GM12878 (cell line): ENCODE measurements at regions not wholly inside any gene's neighbourhood (a gene's known extent, or its start where the extent isn't known, plus 50 kb on each side); places are given as distances from the start of the nearest gene placed in this dataset.

Experiments
- ATAC-seq: fragments of 200-7000 bp; cut with Tn5 transposase; 3 replicates; pipeline ENCODE4 v1.9.1; 2020; ENCODE audit warnings: mild to moderate bottlenecking, moderate library complexity
- BruUV-seq: library from RNA; stranded (reverse); fragments of 400-500 nt; replicated peaks from 2 replicates; lab custom pipeline; 2021; lab: Mats Ljungman, UMichigan
- CTCF ChIA-PET: fragments of 300-600 bp; sonication (Branson Sonifier 250); formaldehyde crosslinking; extraction: SDS; loops from one replicate; lab custom pipeline; 2021; ENCODE audit warnings: inconsistent platforms; lab: Yijun Ruan, JAX
- POLR2A ChIA-PET: fragments of 350-600 bp; formaldehyde crosslinking; extraction: SDS; loops from one replicate; lab custom pipeline; 2021; ENCODE audit warnings: inconsistent platforms; lab: Charles Lee
- RAD21 ChIA-PET: fragments of 300-600 bp; sonication (Branson Sonifier 250); formaldehyde crosslinking; loops from one replicate; lab custom pipeline; 2023; ENCODE audit warnings: antibody characterized with exemption; ENCODE audit not compliant: unreplicated experiment; lab: Charles Lee
- SMC1A ChIA-PET: fragments of 300-600 bp; sonication (Branson Sonifier 250); formaldehyde crosslinking; loops from one replicate; lab custom pipeline; 2023; ENCODE audit not compliant: unreplicated experiment, uncharacterized antibody; lab: Charles Lee
- DNase-seq: peaks from one replicate; pipeline ENCODE4 v3.0.0-alpha.2; 2011; ENCODE audit warnings: low read depth, low spot score
- FAIRE-seq: peaks from 3 replicates; lab custom pipeline; 2011; peaks lifted over from hg19 to GRCh38; lab: Jason Lieb, UNC
- H2AFZ ChIP-seq: 2 replicates; pipeline ENCODE4 v1.6.0; 2011; ENCODE audit warnings: low read depth, low read length, control low read depth; ENCODE audit not compliant: control insufficient read depth
- H3K27ac ChIP-seq: 2 replicates; pipeline ENCODE4 v1.5.1; 2011; ENCODE audit warnings: control low read depth; ENCODE audit not compliant: control insufficient read depth, insufficient read depth
- H3K27me3 ChIP-seq, 2 experiments: replicated peaks in 1 of 2; 2 replicates each; pipeline versions ENCODE4 v1.6.0 to v1.6.1; 2011; ENCODE audit warnings: low read length in 1 of 2; ENCODE audit not compliant: control insufficient read depth in 2 of 2, insufficient read depth in 2 of 2
- H3K36me3 ChIP-seq, 2 experiments: 2 replicates each; pipeline ENCODE4 v1.5.1; 2011; ENCODE audit warnings: low read length in 1 of 2; ENCODE audit not compliant: control insufficient read depth in 2 of 2, insufficient read depth in 2 of 2
- H3K4me1 ChIP-seq: 2 replicates; pipeline ENCODE4 v1.6.1; 2011; ENCODE audit warnings: mild to moderate bottlenecking, low read length, moderate library complexity, mixed read lengths; ENCODE audit not compliant: control insufficient read depth, insufficient read depth
- H3K4me2 ChIP-seq: 2 replicates; pipeline ENCODE4 v1.6.0; 2011; ENCODE audit warnings: control low read depth; ENCODE audit not compliant: control insufficient read depth, insufficient read depth
- H3K4me3 ChIP-seq: fragments of 200-600 bp; sonication (generic); 2 replicates; pipeline ENCODE4 v1.5.1; 2016
- H3K79me2 ChIP-seq: 2 replicates; pipeline ENCODE4 v1.6.0; 2011; ENCODE audit warnings: low read length; ENCODE audit not compliant: control insufficient read depth, insufficient read depth
- H3K9ac ChIP-seq: 2 replicates; pipeline ENCODE4 v1.8.0; 2011; ENCODE audit warnings: low read length, control low read depth, mixed read lengths; ENCODE audit not compliant: control insufficient read depth, insufficient read depth
- H3K9me3 ChIP-seq: replicated peaks from 3 replicates; pipeline ENCODE4 v1.5.1; 2011; ENCODE audit warnings: mild to moderate bottlenecking, low read length; ENCODE audit not compliant: control insufficient read depth, insufficient read depth
- H4K20me1 ChIP-seq: 2 replicates; pipeline ENCODE4 v1.6.0; 2011; ENCODE audit not compliant: control insufficient read depth, insufficient read depth
- ASH2L ChIP-seq: fragments of 300-600, 200-600 bp; sonication (generic); IDR thresholded peaks from 2 replicates; pipeline ENCODE4 v1.6.1; 2017; ENCODE audit warnings: low read depth, mild to moderate bottlenecking, borderline replicate concordance
- CEBPB ChIP-seq, 2 experiments: fragments of 150-350 bp in 1 of 2; IDR thresholded peaks; 2 replicates each; pipeline ENCODE4 v1.6.1; 2012 to 2014; ENCODE audit warnings: low read depth in 2 of 2, low read length in 2 of 2, borderline replicate concordance in 1 of 2, inconsistent platforms in 1 of 2
- IKZF1 ChIP-seq: fragments of 450-650 bp; conservative IDR thresholded peaks from 2 replicates; pipeline ENCODE4 v1.6.1; 2017; ENCODE audit warnings: antibody characterized with exemption, mild to moderate bottlenecking
- JUNB ChIP-seq: IDR thresholded peaks from 2 replicates; pipeline ENCODE4 v1.6.1; 2016; ENCODE audit warnings: antibody characterized with exemption, mild to moderate bottlenecking
- NFYB ChIP-seq: IDR thresholded peaks from 2 replicates; pipeline ENCODE4 v1.6.1; 2011; ENCODE audit warnings: low read depth, mild to moderate bottlenecking, low read length, improper control_type of control experiment, moderate library complexity; ENCODE audit not compliant: insufficient read depth
- NKRF ChIP-seq: fragments of 450-650 bp; conservative IDR thresholded peaks from 2 replicates; pipeline ENCODE4 v1.6.1; 2017; ENCODE audit warnings: mild to moderate bottlenecking, moderate library complexity
- NR2C1 ChIP-seq: fragments of 450-650 bp; IDR thresholded peaks from 2 replicates; pipeline ENCODE4 v1.6.1; 2017; ENCODE audit warnings: antibody characterized with exemption, mild to moderate bottlenecking, moderate library complexity
- NR2C2 ChIP-seq: IDR thresholded peaks from 2 replicates; pipeline ENCODE4 v1.6.1; 2011; ENCODE audit warnings: borderline replicate concordance, low read depth; ENCODE audit not compliant: control insufficient read depth, insufficient read length
- SMAD1 ChIP-seq: fragments of 450-650 bp; IDR thresholded peaks from 2 replicates; pipeline ENCODE4 v1.6.1; 2018; ENCODE audit warnings: mild to moderate bottlenecking, low read depth; ENCODE audit not compliant: partially characterized antibody
- SREBF1 ChIP-seq: IDR thresholded peaks from 2 replicates; pipeline ENCODE4 v1.6.1; 2012; ENCODE audit warnings: mild to moderate bottlenecking, low read length
- SUZ12 ChIP-seq: fragments of 200-600 bp; sonication (generic); IDR thresholded peaks from one replicate; pipeline ENCODE4 v1.6.1; 2018; ENCODE audit warnings: antibody characterized with exemption, mild to moderate bottlenecking; ENCODE audit not compliant: unreplicated experiment
- YY1 ChIP-seq: IDR thresholded peaks from 2 replicates; pipeline ENCODE4 v1.6.1; 2011; ENCODE audit warnings: low read depth, mild to moderate bottlenecking, low read length
- WGBS: methylation state at CpG from one replicate; pipeline ENCODE4 v1.1.6; 2016; ENCODE audit warnings: low lambda C conversion rate; ENCODE audit not compliant: insufficient replicate concordance, insufficient coverage; ENCODE audit errors: missing lambda C conversion rate; 5-methylcytosine and 5-hydroxymethylcytosine counted together
- in situ Hi-C: fragments of 300-500 bp; cut with MboI; formaldehyde crosslinking; loops from 9 replicates; pipeline ENCODE4 v1.14.3; 2018; ENCODE audit warnings: mixed read lengths
- intact Hi-C: fragments of 100-400 bp; cut with micrococcal nuclease; formaldehyde crosslinking; loops from one replicate; pipeline ENCODE4 v1.14.2; 2022; ENCODE audit not compliant: unreplicated experiment
- TF ChIP-seq, protein P1 (sequence below): fragments of 450-650 bp; formaldehyde crosslinking; IDR thresholded peaks from 2 replicates; pipeline ENCODE4 v1.4.0; 2022; ENCODE audit warnings: mild to moderate bottlenecking, moderate library complexity

DNA sequence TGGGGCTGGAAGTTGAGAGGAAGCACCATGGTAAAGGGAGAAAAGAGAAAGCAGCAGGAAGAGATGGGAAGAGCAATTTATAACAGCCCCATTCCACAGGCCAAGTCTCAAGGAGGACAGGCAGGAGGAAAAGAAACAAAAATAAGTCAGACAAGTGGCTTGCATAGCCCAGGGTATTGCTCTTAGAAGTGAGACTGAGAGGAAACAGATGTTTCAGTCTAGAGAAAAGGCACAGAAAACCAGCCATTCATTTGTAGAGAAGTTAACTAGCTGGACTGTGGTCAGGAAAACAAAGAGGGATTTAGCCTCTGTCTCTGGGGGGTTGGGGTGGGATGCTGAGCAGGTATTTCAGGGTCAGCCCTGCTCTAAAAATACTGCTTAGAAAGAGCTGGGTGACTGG, 175.0 kb upstream of the ARHGEF9 start:
- no peak overlapping the region for H3K4me3 ChIP-seq
- TF ChIP-seq YY1 (no peak), IKZF1 (no peak), NKRF (no peak), SREBF1 (no peak), NR2C2 (no peak)
- BruUV-seq = no TSS peak
- no peak for DNase-seq
- ChIA-PET RAD21 (no interaction called here), SMC1A (no interaction called here), CTCF (no interaction called here), POLR2A (no interaction called here)
- H3K36me3 ChIP-seq = no peaks in the 10 kb centered on the region
- ATAC-seq = no peak
- no peaks in the 10 kb centered on the region for H4K20me1 ChIP-seq
- H2AFZ ChIP-seq = no peak overlapping the region
- no peak overlapping the region for H3K27ac ChIP-seq
- H3K4me2 ChIP-seq = no peak overlapping the region
- in situ Hi-C loops (no loop called here), intact Hi-C loops (no loop called here)
- no peaks in the 10 kb centered on the region for H3K27me3 ChIP-seq
- H3K9ac ChIP-seq = no peak overlapping the region
- H3K9me3 ChIP-seq = no peaks in the 10 kb centered on the region
- FAIRE-seq = no peak
- no peaks in the 10 kb centered on the region for H3K79me2 ChIP-seq
- no peaks in the 10 kb centered on the region for H3K4me1 ChIP-seq

DNA sequence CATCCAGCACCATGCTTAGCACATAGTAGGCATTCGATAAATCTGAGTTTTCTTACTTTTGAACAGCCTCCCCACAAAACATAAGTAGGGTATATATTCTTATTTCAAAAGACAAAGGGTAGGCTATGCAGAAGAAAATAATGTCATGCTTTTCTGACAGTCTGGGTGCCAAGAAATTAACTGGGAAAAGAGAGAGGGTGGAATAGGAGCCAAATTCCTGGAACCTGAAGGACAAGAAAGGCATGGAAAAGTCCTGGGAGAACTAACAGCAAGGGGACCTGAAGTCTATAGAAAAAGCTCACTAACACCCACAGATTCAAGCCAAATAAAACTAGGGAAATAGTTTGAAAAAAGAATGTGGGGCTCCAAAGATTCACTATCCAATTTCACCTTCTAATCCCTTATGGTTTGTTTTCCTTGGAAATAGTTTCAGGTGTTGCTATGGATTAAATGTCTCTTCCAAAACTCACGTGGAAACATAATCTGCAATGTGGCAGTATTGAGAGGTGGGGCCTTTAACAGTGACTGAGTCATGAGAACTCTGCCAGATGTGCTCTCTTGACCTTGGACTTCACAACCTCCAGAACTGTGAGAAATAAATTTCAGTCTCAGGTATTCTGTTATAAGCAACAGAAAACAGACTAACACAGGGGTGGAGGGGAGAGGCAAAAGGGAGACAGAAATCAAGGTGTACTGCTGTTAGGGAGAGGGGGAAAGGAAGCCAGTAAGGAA, 173.3 kb upstream of the ARHGEF9 start:
- ChIA-PET RAD21 (no interaction called here), POLR2A (no interaction called here), SMC1A (no interaction called here), CTCF (no interaction called here)
- no peaks in the 10 kb centered on the region for H4K20me1 ChIP-seq
- in situ Hi-C loops = no loop called here
- no peak for FAIRE-seq
- WGBS = 13% methylated on average over 2 of the region's 2 CpGs
- no peak overlapping the region for H3K4me3 ChIP-seq
- no TSS peak for BruUV-seq
- H2AFZ ChIP-seq = no peak overlapping the region
- no peak for ATAC-seq
- intact Hi-C loops = no loop called here
- no peak overlapping the region for H3K4me2 ChIP-seq
- H3K9me3 ChIP-seq = no peaks in the 10 kb centered on the region
- no peaks in the 10 kb centered on the region for H3K4me1 ChIP-seq
- H3K79me2 ChIP-seq = no peaks in the 10 kb centered on the region
- no peak overlapping the region for H3K9ac ChIP-seq
- H3K27ac ChIP-seq = no peak overlapping the region
- H3K27me3 ChIP-seq = no peaks in the 10 kb centered on the region
- H3K36me3 ChIP-seq = no peaks in the 10 kb centered on the region
- no peak for DNase-seq
- TF ChIP-seq, protein P1, sequence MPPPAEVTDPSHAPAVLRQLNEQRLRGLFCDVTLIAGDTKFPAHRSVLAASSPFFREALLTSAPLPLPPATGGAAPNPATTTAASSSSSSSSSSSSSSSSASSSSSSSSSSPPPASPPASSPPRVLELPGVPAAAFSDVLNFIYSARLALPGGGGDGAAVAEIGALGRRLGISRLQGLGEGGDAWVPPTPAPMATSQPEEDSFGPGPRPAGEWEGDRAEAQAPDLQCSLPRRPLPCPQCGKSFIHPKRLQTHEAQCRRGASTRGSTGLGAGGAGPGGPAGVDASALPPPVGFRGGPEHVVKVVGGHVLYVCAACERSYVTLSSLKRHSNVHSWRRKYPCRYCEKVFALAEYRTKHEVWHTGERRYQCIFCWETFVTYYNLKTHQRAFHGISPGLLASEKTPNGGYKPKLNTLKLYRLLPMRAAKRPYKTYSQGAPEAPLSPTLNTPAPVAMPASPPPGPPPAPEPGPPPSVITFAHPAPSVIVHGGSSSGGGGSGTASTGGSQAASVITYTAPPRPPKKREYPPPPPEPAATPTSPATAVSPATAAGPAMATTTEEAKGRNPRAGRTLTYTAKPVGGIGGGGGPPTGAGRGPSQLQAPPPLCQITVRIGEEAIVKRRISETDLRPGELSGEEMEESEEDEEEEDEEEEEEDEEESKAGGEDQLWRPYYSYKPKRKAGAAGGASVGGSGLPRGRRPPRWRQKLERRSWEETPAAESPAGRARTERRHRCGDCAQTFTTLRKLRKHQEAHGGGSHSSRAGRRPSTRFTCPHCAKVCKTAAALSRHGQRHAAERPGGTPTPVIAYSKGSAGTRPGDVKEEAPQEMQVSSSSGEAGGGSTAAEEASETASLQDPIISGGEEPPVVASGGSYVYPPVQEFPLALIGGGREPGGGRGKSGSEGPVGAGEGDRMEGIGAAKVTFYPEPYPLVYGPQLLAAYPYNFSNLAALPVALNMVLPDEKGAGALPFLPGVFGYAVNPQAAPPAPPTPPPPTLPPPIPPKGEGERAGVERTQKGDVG = no peak
- no peak for TF ChIP-seq JUNB
- no peak for TF ChIP-seq NFYB
- no peak for TF ChIP-seq NR2C1
- no peak for TF ChIP-seq ASH2L
- no peak for TF ChIP-seq CEBPB (IDR thresholded peaks at IDR 0.05; ENCODE audit: borderline replicate concordance in 1 of 2, low read depth in 2 of 2, low read length in 2 of 2)
- TF ChIP-seq NR2C2 = no peak
- no peak for TF ChIP-seq SMAD1
- TF ChIP-seq SUZ12 = no peak
